Natural killer cell (primary cell): ENCODE measurements at regions not wholly inside any gene's neighbourhood (a gene's known extent, or its start where the extent isn't known, plus 50 kb on each side); places are given as distances from the start of the nearest gene placed in this dataset.

Source experiments
- ATAC-seq, 3 donors: fragments of 150-1000 bp in 2 of 3; fragments of 200-7000 bp in 1 of 3; cut with Tn5 transposase; 1 replicate in 1 of 3; 2 replicates in 2 of 3; pipeline ENCODE4 v1.10.0; 2021; ENCODE audit warnings: mild to moderate bottlenecking in 2 of 3, moderate library complexity in 2 of 3
- DNase-seq, 2 donors: peaks; one replicate each; pipeline versions ENCODE4 v3.0.0 to v3.0.0-alpha.2; 2013 to 2021; ENCODE audit warnings: mixed read lengths in 1 of 2
- H3K27ac ChIP-seq: one replicate; pipeline ENCODE4 v1.5.1; 2013; ENCODE audit warnings: mild to moderate bottlenecking, low read length
- H3K27me3 ChIP-seq: one replicate; pipeline ENCODE4 v1.6.1; 2013; ENCODE audit warnings: low read length; ENCODE audit not compliant: control insufficient read depth, insufficient read depth
- H3K36me3 ChIP-seq: one replicate; pipeline ENCODE4 v1.6.1; 2013; ENCODE audit warnings: low read length; ENCODE audit not compliant: control insufficient read depth, insufficient read depth
- H3K4me1 ChIP-seq: one replicate; pipeline ENCODE4 v1.6.1; 2013; ENCODE audit warnings: low read length; ENCODE audit not compliant: control insufficient read depth, insufficient read depth
- H3K4me3 ChIP-seq: one replicate; pipeline ENCODE4 v1.5.1; 2013; ENCODE audit warnings: low read length
- H3K9me3 ChIP-seq: one replicate; pipeline ENCODE4 v1.6.1; 2013; ENCODE audit warnings: low read length; ENCODE audit not compliant: control insufficient read depth, insufficient read depth
- H3K27ac Mint-ChIP-seq, 2 donors: one replicate each; pipeline ENCODE4 v1.8.0; 2022; ENCODE audit warnings: mild to moderate bottlenecking in 2 of 2, mixed read lengths in 2 of 2, moderate library complexity in 1 of 2
- H3K27me3 Mint-ChIP-seq, 2 donors: one replicate each; pipeline ENCODE4 v1.8.0; 2022; ENCODE audit warnings: low read depth in 2 of 2, mixed read lengths in 2 of 2
- H3K36me3 Mint-ChIP-seq: one replicate; pipeline ENCODE4 v1.8.0; 2022; ENCODE audit warnings: mixed read lengths
- H3K4me1 Mint-ChIP-seq, 2 donors: one replicate each; pipeline ENCODE4 v1.8.0; 2022; ENCODE audit warnings: mixed read lengths in 2 of 2
- H3K4me3 Mint-ChIP-seq: one replicate; pipeline ENCODE4 v1.8.0; 2022; ENCODE audit warnings: mild to moderate bottlenecking, moderate library complexity, mixed read lengths
- H3K9me3 Mint-ChIP-seq, 2 donors: one replicate each; pipeline ENCODE4 v1.8.0; 2022; ENCODE audit warnings: mixed read lengths in 2 of 2
- WGBS: methylation state at CpG from one replicate; pipeline ENCODE4 v1.1.7; 2013; ENCODE audit warnings: missing lambda C conversion rate; ENCODE audit not compliant: insufficient coverage; 5-methylcytosine and 5-hydroxymethylcytosine counted together
- intact Hi-C: fragments of 100-400 bp; cut with micrococcal nuclease; formaldehyde crosslinking; loops from one replicate; pipeline ENCODE4 v1.14.2; 2022
- TF ChIP-seq, protein P1 (sequence below): fragments of 200-600 bp; IDR thresholded peaks from one replicate; pipeline ENCODE4 v1.8.0; 2022; ENCODE audit warnings: antibody characterized with exemption

DNA sequence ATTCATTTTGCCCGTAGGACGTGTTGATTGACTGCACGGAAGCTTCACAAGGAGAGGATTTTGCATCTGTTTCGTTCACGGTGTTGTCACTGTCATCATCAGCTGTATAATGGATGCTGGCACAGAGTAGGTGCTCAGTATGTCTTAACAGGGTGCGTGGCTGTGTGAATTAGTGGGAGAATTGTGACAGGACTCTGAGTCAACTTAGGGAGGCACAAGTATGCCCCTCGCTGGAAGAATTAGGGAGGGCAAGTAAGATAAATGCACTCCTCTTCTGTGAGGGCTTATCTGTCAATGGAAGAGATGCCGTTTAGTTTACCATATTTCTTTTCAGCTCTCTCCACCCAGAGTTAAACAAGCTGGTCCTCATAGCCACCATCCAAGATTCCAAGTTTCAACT, 107.2 kb downstream of the TRIML1 start:
- no peaks in the 10 kb centered on the region for H3K4me1 Mint-ChIP-seq
- ATAC-seq, result no peak
- no peak overlapping the region for H3K27ac Mint-ChIP-seq
- intact Hi-C loops, result no loop called here
- H3K9me3 Mint-ChIP-seq, result peaks cover 3 to 5% of the 10 kb centered on the region in 2 donors
- no peak overlapping the region for H3K4me3 Mint-ChIP-seq
- Histone ChIP-seq H3K9me3 (peaks cover 10% of the 10 kb centered on the region), H3K27ac (no peak overlapping the region), H3K4me3 (no peak overlapping the region), H3K27me3 (no peaks in the 10 kb centered on the region), H3K36me3 (no peaks in the 10 kb centered on the region), H3K4me1 (no peaks in the 10 kb centered on the region)
- H3K27me3 Mint-ChIP-seq, result no peaks in the 10 kb centered on the region
- TF ChIP-seq, protein P1, sequence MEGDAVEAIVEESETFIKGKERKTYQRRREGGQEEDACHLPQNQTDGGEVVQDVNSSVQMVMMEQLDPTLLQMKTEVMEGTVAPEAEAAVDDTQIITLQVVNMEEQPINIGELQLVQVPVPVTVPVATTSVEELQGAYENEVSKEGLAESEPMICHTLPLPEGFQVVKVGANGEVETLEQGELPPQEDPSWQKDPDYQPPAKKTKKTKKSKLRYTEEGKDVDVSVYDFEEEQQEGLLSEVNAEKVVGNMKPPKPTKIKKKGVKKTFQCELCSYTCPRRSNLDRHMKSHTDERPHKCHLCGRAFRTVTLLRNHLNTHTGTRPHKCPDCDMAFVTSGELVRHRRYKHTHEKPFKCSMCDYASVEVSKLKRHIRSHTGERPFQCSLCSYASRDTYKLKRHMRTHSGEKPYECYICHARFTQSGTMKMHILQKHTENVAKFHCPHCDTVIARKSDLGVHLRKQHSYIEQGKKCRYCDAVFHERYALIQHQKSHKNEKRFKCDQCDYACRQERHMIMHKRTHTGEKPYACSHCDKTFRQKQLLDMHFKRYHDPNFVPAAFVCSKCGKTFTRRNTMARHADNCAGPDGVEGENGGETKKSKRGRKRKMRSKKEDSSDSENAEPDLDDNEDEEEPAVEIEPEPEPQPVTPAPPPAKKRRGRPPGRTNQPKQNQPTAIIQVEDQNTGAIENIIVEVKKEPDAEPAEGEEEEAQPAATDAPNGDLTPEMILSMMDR, result no peak
- H3K36me3 Mint-ChIP-seq, result no peaks in the 10 kb centered on the region
- no peak for DNase-seq
- 53% methylated on average over 7 of the region's 8 CpGs for WGBS

DNA sequence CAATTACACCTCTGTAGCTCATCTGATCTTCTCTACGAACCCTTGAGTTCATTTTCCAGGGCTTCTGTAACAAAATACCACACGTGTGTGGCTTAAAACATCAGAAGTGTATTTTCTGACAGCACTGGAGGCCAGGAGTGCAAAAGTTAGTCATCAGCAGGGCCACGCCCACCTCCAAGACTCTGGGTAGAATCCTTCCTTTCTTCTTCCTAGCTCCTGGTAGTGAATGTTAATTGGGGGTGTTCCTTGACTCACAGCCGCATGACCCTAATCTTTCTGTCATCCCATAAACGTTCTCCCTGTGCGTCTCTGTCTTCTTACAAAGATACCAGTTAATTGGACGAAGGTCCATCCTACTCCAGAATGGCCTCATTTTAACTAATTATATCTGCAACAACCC, 115.0 kb downstream of the TRIML1 start:
- H3K27me3 Mint-ChIP-seq, result no peaks in the 10 kb centered on the region
- no peak overlapping the region for H3K4me3 Mint-ChIP-seq
- no peak overlapping the region for H3K27ac Mint-ChIP-seq
- no peaks in the 10 kb centered on the region for H3K36me3 ChIP-seq
- no peaks in the 10 kb centered on the region for H3K4me1 ChIP-seq
- no peak overlapping the region for H3K27ac ChIP-seq
- H3K27me3 ChIP-seq, result no peaks in the 10 kb centered on the region
- DNase-seq (no peak), ATAC-seq (no peak)
- 77% methylated on average over 7 of the region's 7 CpGs for WGBS
- H3K4me3 ChIP-seq, result no peak overlapping the region
- TF ChIP-seq, protein P1, result no peak
- no peaks in the 10 kb centered on the region for H3K9me3 ChIP-seq
- intact Hi-C loops, result no loop called here
- peaks cover 7% of the 10 kb centered on the region for H3K36me3 Mint-ChIP-seq
- peaks cover 7 to 14% of the 10 kb centered on the region in 2 donors for H3K9me3 Mint-ChIP-seq
- no peaks in the 10 kb centered on the region for H3K4me1 Mint-ChIP-seq

DNA sequence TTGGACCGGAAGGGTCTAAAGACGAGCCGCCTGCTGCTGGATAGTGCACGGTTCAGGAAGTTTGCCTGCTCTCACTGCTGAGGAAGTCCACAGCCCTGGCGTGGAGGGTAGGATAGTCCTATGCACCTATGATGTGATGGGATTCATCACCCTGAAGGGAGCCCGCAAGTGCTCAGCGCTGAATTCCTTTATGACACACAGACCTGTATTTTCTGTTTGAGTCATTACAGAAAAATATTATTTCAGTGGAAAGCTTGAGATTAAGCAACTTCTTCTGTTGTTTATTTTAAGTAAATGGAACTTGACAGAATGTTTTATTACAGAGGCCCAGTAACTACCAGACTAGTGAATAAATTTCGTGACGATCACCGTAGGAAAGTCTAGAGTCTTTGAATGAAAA, 123.2 kb downstream of the TRIML1 start:
- intact Hi-C loops, result no loop called here
- no peaks in the 10 kb centered on the region for H3K27me3 Mint-ChIP-seq
- ATAC-seq, result no peak
- peaks cover 3% of the 10 kb centered on the region for H3K9me3 ChIP-seq
- no peaks in the 10 kb centered on the region for H3K4me1 ChIP-seq
- H3K36me3 ChIP-seq, result no peaks in the 10 kb centered on the region
- no peak overlapping the region for H3K4me3 ChIP-seq
- peaks cover 17 to 23% of the 10 kb centered on the region in 2 donors for H3K9me3 Mint-ChIP-seq
- no peak for DNase-seq
- no peaks in the 10 kb centered on the region for H3K36me3 Mint-ChIP-seq
- no peak overlapping the region for H3K4me3 Mint-ChIP-seq
- WGBS, result 79% methylated on average over 9 of the region's 10 CpGs
- TF ChIP-seq, protein P1, result no peak
- H3K4me1 Mint-ChIP-seq, result no peaks in the 10 kb centered on the region
- no peak overlapping the region for H3K27ac Mint-ChIP-seq
- H3K27ac ChIP-seq, result no peak overlapping the region
- no peaks in the 10 kb centered on the region for H3K27me3 ChIP-seq

DNA sequence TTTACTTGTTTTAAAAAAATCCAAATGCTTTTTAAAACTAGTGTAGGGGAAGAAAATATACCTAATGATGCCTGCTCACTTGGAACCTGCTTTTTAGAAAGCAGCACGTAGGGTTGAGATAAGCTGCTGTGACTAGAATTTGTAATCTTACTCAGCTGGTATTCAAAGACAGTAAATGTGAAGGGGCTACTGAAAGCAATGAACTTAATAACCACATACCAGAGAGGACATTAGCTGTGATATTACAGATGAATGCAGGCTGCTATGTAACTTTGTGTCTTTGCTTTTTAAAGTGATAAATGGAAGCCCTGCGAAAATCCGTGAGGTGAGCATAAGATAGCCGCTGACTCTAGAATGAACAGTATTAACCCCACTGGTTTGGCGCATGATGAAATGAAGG, 124.1 kb downstream of the TRIML1 start:
- no peaks in the 10 kb centered on the region for H3K27me3 ChIP-seq

More for the DNA sequence above, 124.1 kb downstream of the TRIML1 start:
- intact Hi-C loops, result no loop called here
- Mint-ChIP-seq H3K4me3 (no peak overlapping the region), H3K36me3 (no peaks in the 10 kb centered on the region), H3K9me3 (peaks cover 18 to 25% of the 10 kb centered on the region in 2 donors), H3K27ac (no peak overlapping the region), H3K4me1 (no peaks in the 10 kb centered on the region), H3K27me3 (no peaks in the 10 kb centered on the region)
- peaks cover 3% of the 10 kb centered on the region for H3K9me3 ChIP-seq
- H3K36me3 ChIP-seq, result no peaks in the 10 kb centered on the region
- H3K4me1 ChIP-seq, result no peaks in the 10 kb centered on the region
- 96% methylated on average over 5 of the region's 5 CpGs for WGBS
- H3K27ac ChIP-seq, result no peak overlapping the region
- DNase-seq (no peak), ATAC-seq (no peak)
- TF ChIP-seq, protein P1, result no peak
- H3K4me3 ChIP-seq, result no peak overlapping the region
